ENCODE measurements at regions not wholly inside any gene's neighbourhood (a gene's known extent, or its start where the extent isn't known, plus 50 kb on each side); places are given as distances from the start of the nearest gene placed in this dataset.

DNA sequence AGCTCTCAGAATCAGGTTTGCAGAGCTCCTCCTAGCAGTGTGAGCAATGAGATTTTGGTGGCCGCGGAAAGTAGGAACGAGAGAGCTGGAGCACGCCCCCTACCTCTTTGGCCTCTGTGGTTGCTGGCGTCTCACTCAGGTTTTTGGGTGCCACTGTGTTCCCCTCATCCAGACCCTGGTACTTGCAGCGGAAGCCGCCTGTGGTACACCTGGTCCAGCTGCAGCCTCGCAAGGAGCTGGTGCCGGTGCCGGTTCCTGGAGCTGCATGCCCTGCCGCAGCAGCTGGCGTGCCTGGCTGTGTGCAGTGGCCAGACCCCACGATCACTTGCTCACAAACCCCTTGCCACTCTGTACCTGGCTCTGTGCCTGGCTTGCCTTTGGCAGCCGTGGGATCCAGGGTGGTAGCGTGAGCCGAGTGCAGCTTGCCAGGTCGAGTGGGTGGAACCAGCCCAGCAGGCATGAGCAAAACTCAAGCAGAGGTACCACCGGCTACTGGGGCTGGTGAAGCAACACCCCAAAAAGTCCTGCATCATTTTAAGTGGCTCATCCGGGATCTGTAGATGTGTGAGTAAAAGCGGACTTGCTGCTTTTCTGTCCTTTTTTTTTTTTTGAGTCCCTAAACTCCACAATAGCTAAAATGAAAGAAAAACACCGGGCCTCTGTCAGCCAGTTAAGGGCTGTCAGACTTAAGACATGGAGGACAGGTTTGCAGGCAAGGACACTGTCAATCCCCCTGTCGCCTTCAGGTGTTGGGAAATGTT lies 844.9 kb downstream of the KCNT2 start:
- TF ChIP-seq, protein P1, sequence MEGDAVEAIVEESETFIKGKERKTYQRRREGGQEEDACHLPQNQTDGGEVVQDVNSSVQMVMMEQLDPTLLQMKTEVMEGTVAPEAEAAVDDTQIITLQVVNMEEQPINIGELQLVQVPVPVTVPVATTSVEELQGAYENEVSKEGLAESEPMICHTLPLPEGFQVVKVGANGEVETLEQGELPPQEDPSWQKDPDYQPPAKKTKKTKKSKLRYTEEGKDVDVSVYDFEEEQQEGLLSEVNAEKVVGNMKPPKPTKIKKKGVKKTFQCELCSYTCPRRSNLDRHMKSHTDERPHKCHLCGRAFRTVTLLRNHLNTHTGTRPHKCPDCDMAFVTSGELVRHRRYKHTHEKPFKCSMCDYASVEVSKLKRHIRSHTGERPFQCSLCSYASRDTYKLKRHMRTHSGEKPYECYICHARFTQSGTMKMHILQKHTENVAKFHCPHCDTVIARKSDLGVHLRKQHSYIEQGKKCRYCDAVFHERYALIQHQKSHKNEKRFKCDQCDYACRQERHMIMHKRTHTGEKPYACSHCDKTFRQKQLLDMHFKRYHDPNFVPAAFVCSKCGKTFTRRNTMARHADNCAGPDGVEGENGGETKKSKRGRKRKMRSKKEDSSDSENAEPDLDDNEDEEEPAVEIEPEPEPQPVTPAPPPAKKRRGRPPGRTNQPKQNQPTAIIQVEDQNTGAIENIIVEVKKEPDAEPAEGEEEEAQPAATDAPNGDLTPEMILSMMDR (IDR thresholded peaks at IDR 0.05), result no peak
- no peak for TF ChIP-seq ZFX (IDR thresholded peaks at IDR 0.05; ENCODE audit: borderline replicate concordance)

Data from 22Rv1 (cell line).